ENCODE measurements at regions not wholly inside any gene's neighbourhood (a gene's known extent, or its start where the extent isn't known, plus 50 kb on each side); places are given as distances from the start of the nearest gene placed in this dataset.

- no peak for TF ChIP-seq CTCF (IDR thresholded peaks at IDR 0.05; ENCODE audit: extremely low read depth, missing control alignments)
- DNase-seq (ENCODE audit: low spot score): no peak
Observed at GRCh38 chr7:136496551-136496950, 371.9 kb upstream of the CHRM2 start.

GRCh38 chr7:136495081-136495480, 373.4 kb upstream of the CHRM2 start:
- no peak for TF ChIP-seq CTCF (IDR thresholded peaks at IDR 0.05; ENCODE audit: extremely low read depth, missing control alignments)
- DNase-seq (ENCODE audit: low spot score): no peak

- DNase-seq (ENCODE audit: low spot score): no peak
- no peak for TF ChIP-seq CTCF (IDR thresholded peaks at IDR 0.05; ENCODE audit: extremely low read depth, missing control alignments)
Observed at GRCh38 chr7:136492366-136492765, 376.1 kb upstream of the CHRM2 start.

- DNase-seq (ENCODE audit: low spot score): no peak
Observed at GRCh38 chr7:136489808-136490207, 378.6 kb upstream of the CHRM2 start.

GRCh38 chr7:136480901-136481300, 387.6 kb upstream of the CHRM2 start:
- no peak for TF ChIP-seq CTCF (IDR thresholded peaks at IDR 0.05; ENCODE audit: extremely low read depth, missing control alignments)
- no peak for DNase-seq (ENCODE audit: low spot score)

More at GRCh38 chr7:136489808-136490207, 378.6 kb upstream of the CHRM2 start:
- no peak for TF ChIP-seq CTCF (IDR thresholded peaks at IDR 0.05; ENCODE audit: extremely low read depth, missing control alignments)

GRCh38 chr7:136479922-136480321, 388.5 kb upstream of the CHRM2 start:
- no peak for TF ChIP-seq CTCF (IDR thresholded peaks at IDR 0.05; ENCODE audit: extremely low read depth, missing control alignments)
- DNase-seq (ENCODE audit: low spot score): no peak

- DNase-seq (ENCODE audit: low spot score): no peak
- no peak for TF ChIP-seq CTCF (IDR thresholded peaks at IDR 0.05; ENCODE audit: extremely low read depth, missing control alignments)
Observed at GRCh38 chr7:136470179-136470578, 398.3 kb upstream of the CHRM2 start.
